ENCODE measurements at regions not wholly inside any gene's neighbourhood (a gene's known extent, or its start where the extent isn't known, plus 50 kb on each side); places are given as distances from the start of the nearest gene placed in this dataset.
"Not testable (repeated sequence)": the region's sequence is repeated elsewhere in the genome, so short reads cannot be mapped to it uniquely, and the experiment has no call there.

DNA sequence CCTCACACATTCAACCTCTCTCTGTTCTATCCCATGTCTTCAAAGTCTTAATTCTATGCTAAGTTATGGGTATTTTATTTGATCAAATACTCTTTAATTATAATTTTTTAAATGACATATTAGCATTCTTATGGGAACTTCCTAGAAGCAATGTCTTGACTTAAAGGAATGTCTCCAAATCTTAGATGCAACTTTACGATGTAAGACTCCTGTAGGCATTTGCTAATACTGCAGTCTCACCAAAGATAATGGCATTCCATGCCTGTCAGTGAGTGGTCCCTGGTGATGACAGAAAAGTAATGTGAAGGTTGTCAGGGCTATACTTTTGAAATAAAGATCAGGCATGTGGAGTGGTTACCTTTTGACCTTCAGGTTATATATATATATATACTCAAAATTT is 1654.2 kb upstream of the WWC1 start:
- FAIRE-seq (no peak), DNase-seq (ENCODE audit: extremely low spot score, insufficient read length, low read depth) (no peak)

DNA sequence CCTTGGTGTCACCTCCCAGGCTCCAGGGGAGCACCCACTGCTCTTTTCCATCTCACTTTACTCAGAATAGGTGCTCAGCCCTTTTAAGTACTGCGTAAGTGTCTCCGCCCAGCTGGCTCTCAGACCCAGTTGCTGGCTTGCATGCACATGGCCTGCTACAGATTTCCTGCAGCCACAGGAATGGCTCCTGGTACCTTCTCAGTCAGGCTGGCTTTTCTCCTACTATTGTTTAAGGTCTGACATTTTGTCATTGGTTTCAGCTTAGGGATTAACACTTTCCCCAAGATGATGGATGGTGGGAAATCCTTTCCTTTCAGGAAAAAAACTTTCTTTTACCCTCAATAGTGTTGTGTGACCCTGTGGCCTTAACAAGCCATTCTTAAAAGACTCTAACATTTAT is 1652.3 kb upstream of the WWC1 start:
- DNase-seq (ENCODE audit: extremely low spot score, insufficient read length, low read depth), result no peak
- FAIRE-seq, result no peak

DNA sequence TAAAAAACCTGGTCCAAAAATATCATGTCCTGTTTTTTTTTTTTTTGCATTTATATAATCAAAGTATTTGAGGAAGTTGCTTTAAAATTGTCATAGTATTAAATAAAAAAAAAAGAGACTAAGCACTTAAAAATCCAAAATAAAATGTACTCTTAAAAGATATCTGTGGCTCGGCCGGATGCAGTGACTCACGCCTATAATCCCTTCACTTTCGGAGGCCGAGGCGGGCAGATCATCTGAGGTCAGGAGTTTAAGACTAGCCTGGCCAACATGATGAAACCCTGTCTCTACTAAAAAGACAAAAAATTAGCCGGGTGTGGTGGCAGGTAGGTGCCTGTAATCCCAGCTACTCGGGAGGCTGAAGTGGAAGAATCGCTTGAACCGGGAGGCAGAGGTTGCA is 1651.3 kb upstream of the WWC1 start:
- FAIRE-seq; DNase-seq (ENCODE audit: extremely low spot score, insufficient read length, low read depth): not testable (repeated sequence)

DNA sequence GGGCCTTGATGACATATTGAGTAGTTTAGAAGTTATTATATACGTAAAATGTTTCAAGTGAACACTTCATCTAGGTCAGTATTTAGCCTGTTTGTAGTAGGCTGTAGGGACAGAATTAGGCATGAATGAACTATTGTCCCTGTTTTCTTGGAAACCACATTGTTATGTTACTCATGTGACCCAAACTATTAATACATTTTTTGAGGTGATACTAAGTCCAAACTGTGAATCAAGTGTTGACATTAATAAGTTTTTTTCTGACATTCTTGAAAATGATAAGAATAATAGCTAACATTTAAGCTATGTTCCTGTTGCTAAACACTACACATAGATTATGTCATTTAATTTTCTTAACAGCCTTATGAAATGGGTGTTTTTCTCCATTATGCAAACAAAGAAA is 1642.7 kb upstream of the WWC1 start:
- no peak for FAIRE-seq
- no peak for DNase-seq (ENCODE audit: extremely low spot score, insufficient read length, low read depth)

DNA sequence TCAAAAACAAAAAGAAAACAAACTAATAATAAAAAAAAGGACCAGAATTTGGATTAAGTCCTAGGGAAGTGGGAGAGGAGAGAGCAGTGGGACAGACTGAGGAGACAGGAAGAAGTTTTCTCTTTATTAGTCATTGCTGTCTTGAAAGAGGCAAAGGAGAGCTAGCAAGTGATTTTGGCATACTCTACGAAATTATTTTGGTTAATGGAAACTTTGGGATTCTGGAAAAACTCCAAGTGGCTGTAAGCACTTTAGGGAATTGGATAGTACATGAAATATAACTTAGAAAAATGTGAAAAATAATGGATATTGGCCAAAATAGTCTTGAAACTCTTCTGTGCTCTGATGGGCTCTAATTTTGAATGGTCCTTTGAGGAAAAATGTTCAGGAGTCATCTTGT is 1641.8 kb upstream of the WWC1 start:
- DNase-seq (ENCODE audit: extremely low spot score, insufficient read length, low read depth), result no peak
- FAIRE-seq, result no peak

DNA sequence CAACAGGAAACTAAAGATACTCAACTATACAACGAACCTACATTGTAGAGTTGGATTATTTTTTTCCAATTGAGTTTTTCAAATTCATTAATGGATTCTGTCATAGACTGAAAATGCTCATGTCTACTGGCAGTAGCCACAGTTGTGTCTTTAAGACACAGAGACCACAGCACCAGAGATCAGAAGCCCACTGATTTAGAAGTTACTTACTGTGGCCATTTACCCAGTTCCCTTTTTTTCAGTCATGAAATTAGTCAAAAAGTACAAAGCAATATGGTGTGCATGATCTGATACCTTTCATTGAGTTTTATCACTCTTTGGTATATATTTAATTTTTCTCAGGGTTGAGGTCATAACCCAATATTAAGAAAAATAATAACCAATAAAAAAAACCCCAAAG is 1640.2 kb upstream of the WWC1 start:
- FAIRE-seq (no peak), DNase-seq (ENCODE audit: extremely low spot score, insufficient read length, low read depth) (no peak)

DNA sequence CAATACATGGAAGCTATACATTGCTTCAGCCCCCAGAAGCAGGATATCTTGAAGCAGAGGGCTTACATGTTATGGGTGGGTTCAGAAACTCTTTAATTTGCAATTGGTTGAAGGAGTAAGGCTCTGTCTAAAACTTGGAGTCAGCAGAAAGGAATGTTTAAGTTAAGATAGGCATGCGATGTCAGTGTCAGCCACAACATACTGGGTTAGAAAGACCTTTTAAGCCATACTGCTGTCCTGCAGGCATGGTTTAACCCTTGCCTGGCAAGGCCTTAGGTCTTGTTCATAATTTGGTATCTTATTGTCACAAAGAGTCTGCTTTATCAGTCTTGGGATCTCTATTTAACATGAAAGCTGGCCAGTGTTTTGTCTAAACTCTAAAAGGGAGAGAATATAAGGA is 1619.6 kb upstream of the WWC1 start:
- FAIRE-seq, result no peak

DNA sequence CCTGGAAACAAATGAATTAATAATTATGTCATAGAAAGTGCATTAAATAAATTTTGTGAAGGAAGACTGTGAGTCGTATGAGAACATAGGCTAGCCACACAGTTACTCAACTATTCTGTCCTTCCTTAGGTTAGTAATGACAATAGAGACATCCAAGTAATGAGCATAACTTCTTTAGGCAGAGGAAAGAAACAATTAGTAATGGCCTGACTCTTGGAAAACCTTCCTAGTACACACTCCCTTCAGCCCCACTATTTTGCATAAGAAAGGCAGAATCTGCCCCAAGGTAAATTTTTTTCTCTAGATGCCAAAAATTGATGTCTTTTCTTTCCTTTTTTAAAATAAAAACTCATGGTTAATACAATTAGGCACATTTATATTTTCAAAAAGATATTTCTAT is 1619.0 kb upstream of the WWC1 start:
- no peak for FAIRE-seq
- no peak for DNase-seq (ENCODE audit: extremely low spot score, insufficient read length, low read depth)

More for the DNA sequence above, 1619.6 kb upstream of the WWC1 start:
- no peak for DNase-seq (ENCODE audit: extremely low spot score, insufficient read length, low read depth)

DNA sequence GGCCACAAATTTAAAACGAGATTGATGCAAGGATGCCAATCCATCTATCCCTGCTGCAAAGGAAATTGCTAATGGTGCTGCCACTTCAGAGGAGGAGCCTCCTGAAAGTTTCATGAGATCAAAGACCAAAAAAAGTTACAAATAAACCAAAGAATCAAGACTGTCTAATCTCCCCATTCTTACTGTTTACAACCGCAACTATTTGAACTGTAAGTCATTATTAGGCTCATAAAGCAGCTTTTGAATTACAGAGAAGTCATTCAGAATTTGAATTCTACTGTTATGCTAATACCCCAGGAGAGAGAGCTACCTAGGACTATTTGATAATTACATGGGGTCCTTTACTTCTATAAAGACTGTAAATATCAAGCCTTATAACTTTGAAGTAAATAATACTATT is 1613.6 kb upstream of the WWC1 start:
- FAIRE-seq (no peak), DNase-seq (ENCODE audit: extremely low spot score, insufficient read length, low read depth) (no peak)

DNA sequence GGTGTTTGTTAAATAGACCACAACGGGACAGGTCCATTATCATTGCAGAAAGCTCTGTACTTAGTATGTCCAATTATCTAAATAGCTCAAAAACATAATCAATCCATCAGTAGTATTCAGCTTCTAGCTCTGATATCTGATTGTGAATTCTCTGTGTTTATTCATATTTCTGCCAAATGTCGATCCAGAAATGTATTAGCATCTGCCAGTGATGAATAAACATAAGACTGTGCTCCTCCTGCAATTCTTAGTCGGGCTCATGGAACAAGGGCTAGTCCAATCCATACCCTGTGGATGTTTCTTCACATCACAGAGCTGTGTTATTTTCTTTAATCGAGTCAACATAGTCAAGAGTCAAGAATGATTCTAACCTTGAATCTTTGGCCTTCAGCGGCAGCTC is 1612.1 kb upstream of the WWC1 start:
- no peak for FAIRE-seq

DNA sequence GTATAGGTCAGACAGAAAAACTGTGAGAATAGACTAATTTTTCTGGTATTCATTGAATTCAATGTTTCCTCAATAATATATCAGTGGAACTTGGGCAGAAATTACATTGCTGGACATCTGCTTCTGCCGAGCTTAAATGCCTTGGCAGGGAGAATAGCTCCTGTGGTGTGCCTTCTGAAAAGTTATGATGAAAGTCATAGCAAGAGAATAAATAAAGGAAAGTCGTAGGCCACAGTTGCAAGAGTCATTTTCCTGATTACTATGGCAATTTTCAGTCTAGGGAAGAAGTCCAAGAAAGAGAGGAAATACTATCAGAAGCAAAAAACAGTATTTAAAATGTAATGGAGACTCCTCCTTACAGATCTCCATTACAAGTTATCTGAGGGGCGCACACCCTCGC is 1596.1 kb upstream of the WWC1 start:
- FAIRE-seq, result no peak
- no peak for DNase-seq (ENCODE audit: extremely low spot score, insufficient read length, low read depth)

More for the DNA sequence above, 1612.1 kb upstream of the WWC1 start:
- no peak for DNase-seq (ENCODE audit: extremely low spot score, insufficient read length, low read depth)

DNA sequence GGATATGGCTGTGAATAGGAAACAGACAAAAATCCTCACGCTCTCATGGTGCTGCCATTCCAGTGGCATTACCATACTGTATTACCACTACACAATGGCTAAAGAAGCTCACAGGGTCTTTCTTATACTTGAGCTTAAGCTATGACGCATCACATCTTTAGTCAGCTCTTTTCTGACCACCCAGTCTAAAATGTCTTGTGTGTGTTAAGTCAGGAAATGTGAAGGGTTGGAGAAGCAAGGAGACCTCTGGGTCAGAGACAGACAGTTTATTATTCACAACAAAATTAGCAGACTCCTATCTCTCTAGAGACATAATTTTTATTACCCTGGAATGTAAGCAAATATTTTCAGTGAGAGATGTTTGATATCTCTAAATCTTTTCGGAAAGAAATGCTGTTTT is 1583.2 kb upstream of the WWC1 start:
- DNase-seq (ENCODE audit: extremely low spot score, insufficient read length, low read depth), result no peak
- FAIRE-seq, result no peak

DNA sequence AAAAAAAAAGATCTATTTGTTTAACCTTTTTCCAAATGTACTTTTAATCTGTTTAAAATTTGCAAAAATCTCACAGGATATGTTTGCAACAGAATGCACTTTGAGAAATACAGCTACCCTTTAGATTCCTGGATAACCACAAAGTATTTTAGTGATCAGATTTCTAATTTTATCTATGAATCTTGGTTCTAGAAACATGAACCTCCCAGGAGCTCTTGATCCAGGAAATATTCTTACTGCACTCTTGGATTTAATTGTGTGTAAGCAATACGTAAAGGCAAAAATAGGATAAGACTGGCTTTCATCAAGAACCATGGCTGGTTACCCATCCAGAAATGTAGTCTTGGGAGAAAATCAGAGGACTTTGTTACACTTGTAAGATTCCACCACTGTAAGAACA is 1581.8 kb upstream of the WWC1 start:
- no peak for FAIRE-seq
- no peak for DNase-seq (ENCODE audit: extremely low spot score, insufficient read length, low read depth)

DNA sequence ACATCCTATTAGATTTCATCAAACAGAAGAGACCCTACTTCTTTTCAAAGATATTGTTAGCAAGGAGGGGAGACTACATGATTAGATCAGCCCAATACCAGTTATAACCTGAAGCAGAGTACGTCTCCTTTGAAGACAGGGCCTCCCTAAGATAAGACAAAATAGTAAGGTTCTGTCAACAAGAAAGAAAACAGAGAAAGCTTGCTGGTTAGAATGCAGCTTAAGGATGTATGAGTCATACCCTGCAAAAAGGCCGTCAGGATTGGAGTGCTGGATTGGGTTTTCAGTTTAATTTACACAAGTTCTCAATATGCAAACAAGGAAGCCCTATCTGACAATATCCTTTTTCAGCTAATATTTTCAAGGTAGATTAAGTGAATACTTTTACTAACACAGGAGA is 1581.2 kb upstream of the WWC1 start:
- DNase-seq (ENCODE audit: extremely low spot score, insufficient read length, low read depth), result no peak
- FAIRE-seq, result no peak

DNA sequence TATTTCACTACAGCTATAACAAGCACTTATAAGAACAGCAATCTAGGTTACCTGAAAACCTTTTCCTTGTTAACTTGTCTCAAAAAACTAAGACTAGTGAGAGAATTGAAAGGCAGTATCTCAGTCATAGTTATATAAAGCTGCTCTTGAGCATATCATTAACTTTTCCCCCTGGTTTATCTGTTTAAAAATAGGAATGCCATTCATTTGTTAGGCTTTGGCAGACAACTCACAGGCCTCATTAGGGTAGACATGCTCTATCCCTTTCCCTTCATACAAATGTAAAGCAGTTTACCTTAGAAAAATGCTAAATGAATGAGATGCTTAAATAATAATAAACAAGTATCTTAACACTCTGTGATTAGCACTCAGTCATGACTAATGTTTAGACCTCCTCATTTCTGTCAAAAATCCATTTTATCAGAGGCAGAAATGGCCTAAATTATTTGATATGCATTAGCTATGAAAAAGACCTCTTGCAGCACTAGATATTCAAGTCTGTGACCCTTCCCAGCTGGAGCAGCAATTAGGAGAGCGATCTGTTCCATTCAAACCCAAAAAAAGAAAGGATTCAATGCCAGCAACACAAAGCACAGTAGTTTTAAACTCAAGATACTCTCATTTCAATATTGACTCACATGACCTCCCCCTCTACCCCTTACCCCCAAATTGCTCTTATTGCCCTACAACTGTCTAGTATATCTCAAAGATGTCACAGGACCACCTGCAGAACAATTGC is 1578.8 kb upstream of the WWC1 start:
- no peak for DNase-seq (ENCODE audit: extremely low spot score, insufficient read length, low read depth)
- no peak for FAIRE-seq

DNA sequence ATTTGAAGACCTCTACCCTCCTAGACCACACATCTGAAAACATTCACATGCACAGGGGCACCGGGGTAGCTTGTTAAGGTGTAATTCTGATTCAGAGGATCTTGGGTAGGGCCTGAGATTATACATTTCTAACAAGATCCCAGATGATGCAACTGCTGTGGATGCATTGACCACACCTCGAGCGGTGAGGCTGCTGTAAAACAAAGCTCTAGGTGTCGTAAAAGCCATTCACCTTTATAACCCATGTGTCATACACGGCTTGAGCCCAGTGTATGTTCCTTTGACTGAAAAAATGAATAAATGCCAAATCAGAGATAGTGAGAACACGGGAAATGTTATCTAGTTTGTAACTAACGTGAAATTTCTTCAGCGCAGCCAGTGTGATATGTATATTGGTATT is 1578.2 kb upstream of the WWC1 start:
- no peak for DNase-seq (ENCODE audit: extremely low spot score, insufficient read length, low read depth)
- no peak for FAIRE-seq

DNA sequence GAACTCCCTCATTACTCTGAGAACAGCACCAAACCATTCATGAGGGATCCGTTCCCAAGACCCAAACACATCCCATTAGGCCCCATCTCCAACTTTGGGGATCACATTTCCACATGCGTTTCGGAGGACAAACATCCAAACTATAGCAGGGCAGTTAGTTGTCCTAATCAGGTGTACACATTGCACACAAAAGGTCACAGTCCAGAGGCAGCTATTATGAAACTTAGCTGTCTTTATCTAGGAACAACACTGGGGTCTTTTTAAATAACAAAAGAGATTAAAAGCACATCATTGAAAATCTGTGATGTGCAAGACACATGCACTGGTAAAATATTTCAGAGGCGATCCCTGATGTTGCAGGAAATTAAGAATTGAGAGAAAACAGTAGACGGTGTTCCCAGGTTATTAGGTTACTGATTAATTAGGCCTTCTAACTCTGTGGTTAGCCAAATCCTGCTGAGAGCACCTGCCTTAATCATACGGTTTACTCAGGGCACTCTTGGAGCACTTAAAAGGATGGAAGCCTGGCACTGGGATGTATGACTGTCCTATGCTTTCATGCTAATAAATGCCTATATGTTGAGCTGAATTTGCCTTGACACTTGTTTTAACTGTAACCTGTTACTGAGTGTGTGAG is 1574.5 kb upstream of the WWC1 start:
- DNase-seq (ENCODE audit: extremely low spot score, insufficient read length, low read depth), result no peak

DNA sequence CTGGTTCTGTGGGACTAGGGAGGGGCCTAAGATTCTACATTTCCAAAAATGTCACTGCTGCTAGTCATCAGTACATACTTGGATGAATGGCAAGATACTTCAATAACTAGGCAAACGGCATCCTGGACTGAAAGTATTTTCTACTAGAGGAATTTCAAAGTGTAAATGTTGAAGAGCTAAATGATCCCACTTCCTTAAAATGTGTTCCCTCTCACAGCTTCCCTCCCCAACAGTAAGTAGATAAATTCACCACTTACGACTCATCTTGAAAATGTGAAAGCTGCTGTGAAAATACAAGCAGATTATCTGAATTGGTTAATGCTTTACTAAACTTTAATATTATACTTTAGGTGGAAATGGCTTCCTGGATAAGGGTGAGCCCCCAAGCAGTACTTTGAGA is 1571.5 kb upstream of the WWC1 start:
- no peak for FAIRE-seq
- no peak for DNase-seq (ENCODE audit: extremely low spot score, insufficient read length, low read depth)

More for the DNA sequence above, 1574.5 kb upstream of the WWC1 start:
- FAIRE-seq, result no peak

DNA sequence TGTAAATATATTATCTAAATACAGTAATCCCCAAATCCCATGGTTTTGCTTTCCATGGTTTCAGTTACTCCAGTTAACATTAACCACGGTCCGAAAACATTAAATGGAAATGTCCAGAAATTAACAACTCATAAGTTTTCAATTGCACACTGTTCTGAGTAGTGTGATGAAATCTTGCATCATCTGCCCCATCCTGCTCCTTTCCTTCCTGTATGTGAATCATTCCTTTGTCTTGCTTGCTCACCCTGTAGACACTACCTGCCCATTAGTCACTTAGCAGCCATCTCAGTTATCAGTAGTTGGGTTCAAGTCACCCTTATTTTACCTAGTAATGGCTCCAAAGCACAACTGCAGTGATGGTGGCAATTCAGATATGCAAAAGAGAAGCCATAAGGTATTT is 1568.5 kb upstream of the WWC1 start:
- FAIRE-seq (no peak), DNase-seq (ENCODE audit: extremely low spot score, insufficient read length, low read depth) (no peak)

DNA sequence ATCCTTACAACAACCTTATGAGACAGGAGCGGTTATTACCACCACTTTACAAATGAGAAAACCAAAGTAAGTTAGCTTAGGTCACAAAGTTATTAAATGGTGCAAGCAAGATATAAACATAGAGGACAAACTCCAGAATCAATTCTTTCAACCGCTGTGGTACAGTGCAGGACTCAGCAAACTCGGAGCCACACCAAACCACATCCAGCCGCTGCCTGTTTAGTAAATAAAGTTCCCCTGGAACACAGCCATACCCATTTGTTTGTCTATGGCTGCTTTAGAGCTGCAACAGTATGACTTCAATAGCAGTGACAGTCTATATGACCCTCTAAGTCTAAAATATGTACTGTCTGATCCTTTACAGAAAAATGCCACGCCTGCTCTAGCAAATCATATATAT is 1567.2 kb upstream of the WWC1 start:
- FAIRE-seq (no peak), DNase-seq (ENCODE audit: extremely low spot score, insufficient read length, low read depth) (no peak)

DNA sequence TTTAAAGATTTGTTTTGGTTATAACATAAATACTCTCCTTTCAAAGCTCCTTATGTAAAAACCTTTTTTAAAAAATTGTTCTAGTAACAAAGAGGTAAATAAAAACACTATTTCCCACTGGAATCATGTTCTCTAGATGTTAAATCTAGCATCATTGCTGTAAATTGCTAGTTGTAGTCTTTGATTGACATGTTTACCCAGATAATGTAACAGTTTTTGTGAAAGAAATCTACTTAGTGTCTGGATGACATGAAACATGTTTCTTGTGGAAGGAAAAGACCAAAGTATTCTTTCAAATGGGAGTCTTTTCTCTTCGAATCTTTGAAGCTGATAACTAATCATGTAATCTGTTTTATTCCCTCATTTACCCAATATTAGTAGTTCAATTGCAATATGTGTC is 1565.9 kb upstream of the WWC1 start:
- DNase-seq (ENCODE audit: extremely low spot score, insufficient read length, low read depth) (no peak), FAIRE-seq (no peak)

DNA sequence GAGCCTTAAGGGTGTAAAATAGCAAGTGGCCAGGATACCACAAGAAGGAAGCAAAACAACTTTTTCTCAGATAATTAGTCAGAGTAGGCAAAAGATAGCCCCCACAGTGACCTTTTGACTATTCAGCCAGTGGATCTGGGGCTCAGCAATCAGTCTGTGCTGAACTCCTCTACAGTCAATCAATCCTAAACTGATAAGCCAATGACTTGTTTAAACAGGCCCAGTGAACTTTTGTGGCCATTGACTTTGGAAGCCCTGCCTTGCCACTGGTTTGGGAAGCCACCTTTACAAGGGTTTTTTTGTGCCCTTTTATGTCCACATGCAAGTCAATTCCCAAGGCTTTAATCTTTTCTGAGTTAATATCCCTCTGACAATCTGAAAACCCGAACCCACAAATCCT is 1565.0 kb upstream of the WWC1 start:
- no peak for DNase-seq (ENCODE audit: extremely low spot score, insufficient read length, low read depth)
- FAIRE-seq, result no peak

Measured in GM18507 (cell line).